Hematopoietic multipotent progenitor cell treated with erythropoietin and hydrocortisone succinate and interleukin-3 and kit ligand, for 4 days (in vitro differentiated cells): ENCODE measurements at regions not wholly inside any gene's neighbourhood (a gene's known extent, or its start where the extent isn't known, plus 50 kb on each side); places are given as distances from the start of the nearest gene placed in this dataset.

ENCODE experiments used
- DNase-seq: peaks from one replicate; pipeline ENCODE4 v3.0.0-alpha.2; 2015

- no peak for DNase-seq
These were observed 465.3 kb upstream of the TENM4 start for GRCh38 chr11:79906164-79906563.

- no peak for DNase-seq
These were observed 461.7 kb upstream of the TENM4 start for GRCh38 chr11:79902493-79902892.

GRCh38 chr11:79897896-79898295, 457.1 kb upstream of the TENM4 start:
- DNase-seq, result no peak

GRCh38 chr11:79896258-79896657, 455.4 kb upstream of the TENM4 start:
- DNase-seq, result no peak

- DNase-seq, result no peak
These were observed 453.3 kb upstream of the TENM4 start for GRCh38 chr11:79894111-79894510.

GRCh38 chr11:79890272-79890671, 449.4 kb upstream of the TENM4 start:
- no peak for DNase-seq

- no peak for DNase-seq
These were observed 424.1 kb upstream of the TENM4 start for GRCh38 chr11:79864882-79865281.

- no peak for DNase-seq
These were observed 419.5 kb upstream of the TENM4 start for GRCh38 chr11:79860336-79860735.

- no peak for DNase-seq
These were observed 416.8 kb upstream of the TENM4 start for GRCh38 chr11:79857377-79858214.

- DNase-seq, result no peak
These were observed 411.3 kb upstream of the TENM4 start for GRCh38 chr11:79852176-79852575.

- DNase-seq, result no peak
These were observed 404.3 kb upstream of the TENM4 start for GRCh38 chr11:79845002-79845709.

- no peak for DNase-seq
These were observed 393.2 kb upstream of the TENM4 start for GRCh38 chr11:79834015-79834414.

- no peak for DNase-seq
These were observed 389.6 kb upstream of the TENM4 start for GRCh38 chr11:79830446-79830845.

GRCh38 chr11:79829891-79830290, 389.1 kb upstream of the TENM4 start:
- no peak for DNase-seq

GRCh38 chr11:79822766-79823165, 381.9 kb upstream of the TENM4 start:
- DNase-seq, result no peak

- no peak for DNase-seq
These were observed 372.7 kb upstream of the TENM4 start for GRCh38 chr11:79813551-79813950.

GRCh38 chr11:79809487-79809886, 368.7 kb upstream of the TENM4 start:
- DNase-seq, result no peak

- DNase-seq, result no peak
These were observed 366.7 kb upstream of the TENM4 start for GRCh38 chr11:79807506-79807905.

GRCh38 chr11:79796704-79797103, 355.9 kb upstream of the TENM4 start:
- DNase-seq, result no peak

GRCh38 chr11:79794484-79795393, 353.9 kb upstream of the TENM4 start:
- no peak for DNase-seq

- DNase-seq, result no peak
These were observed 353.2 kb upstream of the TENM4 start for GRCh38 chr11:79794057-79794456.

GRCh38 chr11:79786961-79787360, 346.1 kb upstream of the TENM4 start:
- no peak for DNase-seq

GRCh38 chr11:79783833-79784232, 343.0 kb upstream of the TENM4 start:
- no peak for DNase-seq
